AG20443 (cell line): ENCODE measurements at regions not wholly inside any gene's neighbourhood (a gene's known extent, or its start where the extent isn't known, plus 50 kb on each side); places are given as distances from the start of the nearest gene placed in this dataset.
A peak's percentile ranks its signal among the peaks of the same experiment; 100 is the strongest.
"Not testable (repeated sequence)": the region's sequence is repeated elsewhere in the genome, so short reads cannot be mapped to it uniquely, and the experiment has no call there.

Source experiments
- DNase-seq: peaks from one replicate; pipeline ENCODE4 v3.0.0; 2012; ENCODE audit warnings: low spot score, mixed read lengths

- DNase-seq: no peak
Observed at GRCh38 chr18:10249270-10249669, 205.2 kb upstream of the APCDD1 start.

GRCh38 chr18:10249801-10250200, 204.6 kb upstream of the APCDD1 start:
- DNase-seq: no peak

GRCh38 chr18:10252494-10252893, 201.9 kb upstream of the APCDD1 start:
- DNase-seq: no peak

GRCh38 chr18:10252952-10253705, 201.3 kb upstream of the APCDD1 start:
- DNase-seq: no peak

- DNase-seq: not testable (repeated sequence)
Observed at GRCh38 chr18:10256276-10256675, 198.2 kb upstream of the APCDD1 start.

GRCh38 chr18:10258836-10259474, 195.5 kb upstream of the APCDD1 start:
- DNase-seq: no peak

GRCh38 chr18:10259901-10260300, 194.5 kb upstream of the APCDD1 start:
- DNase-seq: no peak

- no peak for DNase-seq
Observed at GRCh38 chr18:10261344-10262276, 192.8 kb upstream of the APCDD1 start.

- no peak for DNase-seq
Observed at GRCh38 chr18:10262566-10262965, 191.9 kb upstream of the APCDD1 start.

- no peak for DNase-seq
Observed at GRCh38 chr18:10264260-10264659, 190.2 kb upstream of the APCDD1 start.

GRCh38 chr18:10265560-10266333, 188.7 kb upstream of the APCDD1 start:
- DNase-seq: no peak

- DNase-seq: no peak
Observed at GRCh38 chr18:10266334-10266590, 188.2 kb upstream of the APCDD1 start.

GRCh38 chr18:10269261-10269660, 185.2 kb upstream of the APCDD1 start:
- DNase-seq: no peak

GRCh38 chr18:10270151-10270571, 184.3 kb upstream of the APCDD1 start:
- DNase-seq: peak; percentile 27

GRCh38 chr18:10271481-10271880, 183.0 kb upstream of the APCDD1 start:
- peak; percentile 62 for DNase-seq

- peak; percentile 90 for DNase-seq
Observed at GRCh38 chr18:10274301-10274700, 180.1 kb upstream of the APCDD1 start.

GRCh38 chr18:10275486-10275885, 178.9 kb upstream of the APCDD1 start:
- no peak for DNase-seq

- DNase-seq: no peak
Observed at GRCh38 chr18:10278265-10278664, 176.2 kb upstream of the APCDD1 start.

- no peak for DNase-seq
Observed at GRCh38 chr18:10279471-10279870, 175.0 kb upstream of the APCDD1 start.

- DNase-seq: no peak
Observed at GRCh38 chr18:10279905-10280644, 174.4 kb upstream of the APCDD1 start.

- DNase-seq: no peak
Observed at GRCh38 chr18:10284540-10285282, 169.7 kb upstream of the APCDD1 start.
